ENCODE measurements at regions not wholly inside any gene's neighbourhood (a gene's known extent, or its start where the extent isn't known, plus 50 kb on each side); places are given as distances from the start of the nearest gene placed in this dataset.

- TF ChIP-seq CTCF (IDR thresholded peaks at IDR 0.05; ENCODE audit: insufficient read depth, low read length) (no peak), REST (IDR thresholded peaks at IDR 0.05; ENCODE audit: insufficient replicate concordance, low read depth) (no peak), POLR2AphosphoS5 (IDR thresholded peaks at IDR 0.05; ENCODE audit: low read depth) (no peak)
Observed at GRCh38 chr3:17833786-17834559, 91.5 kb upstream of the TBC1D5 start.

All from HL-60 (cell line).